ENCODE measurements at regions not wholly inside any gene's neighbourhood (a gene's known extent, or its start where the extent isn't known, plus 50 kb on each side); places are given as distances from the start of the nearest gene placed in this dataset.
A peak's percentile ranks its signal among the peaks of the same experiment; 100 is the strongest.

DNA sequence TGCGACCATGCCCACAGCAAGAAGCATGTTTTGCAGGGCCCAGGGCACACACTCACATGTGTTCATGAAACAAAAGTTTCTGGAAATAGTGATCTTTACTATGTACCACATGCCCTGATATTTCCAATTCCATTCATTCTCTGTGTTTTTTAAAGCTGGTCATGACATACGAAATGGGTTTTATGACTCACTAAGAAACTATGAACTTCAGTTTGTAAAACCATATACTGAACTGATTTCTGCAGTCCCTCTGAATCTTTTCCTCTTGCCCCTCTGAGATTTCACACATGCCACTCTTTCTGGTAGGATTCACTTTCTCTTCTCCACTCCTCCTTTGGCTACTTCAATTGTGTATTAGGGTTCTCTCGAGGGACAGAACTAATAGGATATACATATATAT, 416.1 kb upstream of the TRPC7 start:
- no peak overlapping the region for H3K9ac ChIP-seq (ENCODE audit: insufficient read depth in 1 of 2, low read length in 2 of 2)
- 76 to 84% methylated on average over 3 of the region's 3 CpGs for WGBS, 2 donors
- TF ChIP-seq, protein P1, sequence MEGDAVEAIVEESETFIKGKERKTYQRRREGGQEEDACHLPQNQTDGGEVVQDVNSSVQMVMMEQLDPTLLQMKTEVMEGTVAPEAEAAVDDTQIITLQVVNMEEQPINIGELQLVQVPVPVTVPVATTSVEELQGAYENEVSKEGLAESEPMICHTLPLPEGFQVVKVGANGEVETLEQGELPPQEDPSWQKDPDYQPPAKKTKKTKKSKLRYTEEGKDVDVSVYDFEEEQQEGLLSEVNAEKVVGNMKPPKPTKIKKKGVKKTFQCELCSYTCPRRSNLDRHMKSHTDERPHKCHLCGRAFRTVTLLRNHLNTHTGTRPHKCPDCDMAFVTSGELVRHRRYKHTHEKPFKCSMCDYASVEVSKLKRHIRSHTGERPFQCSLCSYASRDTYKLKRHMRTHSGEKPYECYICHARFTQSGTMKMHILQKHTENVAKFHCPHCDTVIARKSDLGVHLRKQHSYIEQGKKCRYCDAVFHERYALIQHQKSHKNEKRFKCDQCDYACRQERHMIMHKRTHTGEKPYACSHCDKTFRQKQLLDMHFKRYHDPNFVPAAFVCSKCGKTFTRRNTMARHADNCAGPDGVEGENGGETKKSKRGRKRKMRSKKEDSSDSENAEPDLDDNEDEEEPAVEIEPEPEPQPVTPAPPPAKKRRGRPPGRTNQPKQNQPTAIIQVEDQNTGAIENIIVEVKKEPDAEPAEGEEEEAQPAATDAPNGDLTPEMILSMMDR (IDR thresholded peaks at IDR 0.05; ENCODE audit: control extremely low read depth, extremely low read depth) = no peak
- no peak overlapping the region for H3K4me3 ChIP-seq
- H3K27me3 ChIP-seq (ENCODE audit: control insufficient read depth in 3 of 3, insufficient read depth in 3 of 3, low read length in 2 of 3) = peaks cover 0 to 2% (median 0%) of the 10 kb centered on the region in 3 donors
- no peak for ATAC-seq (ENCODE audit: insufficient read depth, low FRiP score)
- H3K4me1 ChIP-seq (ENCODE audit: control insufficient read depth in 5 of 5, insufficient read depth in 5 of 5, low read length in 5 of 5) = no peaks in the 10 kb centered on the region
- DNase-seq = no peak
- no peaks in the 10 kb centered on the region for H3K36me3 ChIP-seq (ENCODE audit: control insufficient read depth in 4 of 4, insufficient read depth in 4 of 4, low read length in 4 of 4)
- no peaks in the 10 kb centered on the region for H3K9me3 ChIP-seq (ENCODE audit: control insufficient read depth in 4 of 4, insufficient read depth in 3 of 4, low read length in 3 of 4)
- H3K27ac ChIP-seq (ENCODE audit: low read depth in 1 of 2, low read length in 1 of 2) = no peak overlapping the region

DNA sequence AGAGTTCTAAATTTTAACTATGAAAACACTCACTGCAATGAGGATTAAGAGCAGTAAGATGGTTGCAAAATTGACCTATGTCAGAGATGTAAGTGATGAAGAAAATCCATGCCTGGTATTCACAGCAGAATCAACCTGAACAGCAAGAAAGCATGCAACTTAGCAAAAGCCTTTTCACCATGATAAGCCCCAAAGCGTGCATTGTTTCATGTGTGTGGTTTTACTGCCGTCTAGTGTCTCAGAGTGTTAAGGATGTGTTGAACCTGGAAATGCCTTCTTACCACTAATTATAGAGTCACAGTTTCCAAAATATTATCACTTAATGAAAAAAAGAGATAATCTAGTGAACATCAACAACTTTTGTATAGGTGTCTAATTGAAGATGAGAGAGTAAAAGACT, 415.2 kb upstream of the TRPC7 start:
- TF ChIP-seq, protein P1 (IDR thresholded peaks at IDR 0.05; ENCODE audit: control extremely low read depth, extremely low read depth) = no peak
- H3K4me3 ChIP-seq = no peak overlapping the region
- ATAC-seq (ENCODE audit: insufficient read depth, low FRiP score) (no peak), DNase-seq (peak in 1 of 3 donors; percentile 3)
- no peaks in the 10 kb centered on the region for H3K36me3 ChIP-seq (ENCODE audit: control insufficient read depth in 4 of 4, insufficient read depth in 4 of 4, low read length in 4 of 4)
- H3K27me3 ChIP-seq (ENCODE audit: control insufficient read depth in 3 of 3, insufficient read depth in 3 of 3, low read length in 2 of 3) = peaks cover 0 to 2% (median 0%) of the 10 kb centered on the region in 3 donors
- H3K4me1 ChIP-seq (ENCODE audit: control insufficient read depth in 5 of 5, insufficient read depth in 5 of 5, low read length in 5 of 5) = no peaks in the 10 kb centered on the region
- no peak overlapping the region for H3K27ac ChIP-seq (ENCODE audit: low read depth in 1 of 2, low read length in 1 of 2)
- 53 to 67% methylated on average over 2 of the region's 2 CpGs for WGBS, 2 donors
- H3K9ac ChIP-seq (ENCODE audit: insufficient read depth in 1 of 2, low read length in 2 of 2) = no peak overlapping the region
- no peaks in the 10 kb centered on the region for H3K9me3 ChIP-seq (ENCODE audit: control insufficient read depth in 4 of 4, insufficient read depth in 3 of 4, low read length in 3 of 4)

DNA sequence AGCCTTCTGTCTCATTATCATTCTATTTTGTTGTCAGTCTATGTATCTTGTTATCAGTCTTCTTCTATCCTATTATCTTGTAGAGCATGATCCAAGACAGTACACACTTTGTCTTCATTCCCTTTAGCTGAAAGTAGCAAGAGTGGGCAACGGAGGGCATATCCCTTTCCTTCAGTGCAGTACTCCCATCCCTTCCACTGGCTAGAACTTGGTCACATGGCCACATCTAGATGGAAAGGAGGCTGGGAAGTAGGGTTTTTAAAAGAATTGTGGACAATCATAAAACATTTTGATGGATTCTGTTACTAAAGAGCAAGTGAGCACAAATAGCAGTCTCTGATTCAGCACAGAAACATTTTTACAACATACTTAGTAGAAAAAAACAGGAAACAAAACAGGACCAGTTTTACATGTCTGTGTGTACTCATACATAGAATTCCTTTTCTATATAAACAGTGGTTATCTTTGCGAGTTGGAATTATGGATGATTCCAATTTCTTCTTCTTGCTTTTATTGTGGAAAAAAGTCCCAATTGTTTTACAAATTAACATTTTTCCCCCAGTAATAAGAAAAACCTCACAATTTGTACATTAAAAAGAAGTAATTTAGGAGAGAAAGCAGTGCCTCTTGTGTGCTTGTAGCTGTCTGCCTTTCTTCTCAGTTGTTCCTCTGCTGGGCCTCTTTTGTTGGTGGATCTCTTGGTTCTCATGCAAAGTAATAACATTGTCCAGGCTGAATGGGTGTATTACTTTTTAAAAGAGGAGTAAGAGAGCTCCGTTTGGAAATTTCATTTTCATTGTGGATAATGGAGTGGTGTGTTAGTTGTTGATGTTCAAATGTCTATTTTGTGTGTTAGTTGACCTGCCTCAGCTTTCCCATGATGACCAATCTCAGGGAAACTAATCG, 410.9 kb upstream of the TRPC7 start:
- no peak overlapping the region for H3K27ac ChIP-seq (ENCODE audit: low read depth in 1 of 2, low read length in 1 of 2)
- ATAC-seq (ENCODE audit: insufficient read depth, low FRiP score) (no peak), DNase-seq (no peak)
- no peaks in the 10 kb centered on the region for H3K4me1 ChIP-seq (ENCODE audit: control insufficient read depth in 5 of 5, insufficient read depth in 5 of 5, low read length in 5 of 5)
- H3K27me3 ChIP-seq (ENCODE audit: control insufficient read depth in 3 of 3, insufficient read depth in 3 of 3, low read length in 2 of 3) = peaks cover 0 to 2% (median 0%) of the 10 kb centered on the region in 3 donors
- TF ChIP-seq, protein P1 (IDR thresholded peaks at IDR 0.05; ENCODE audit: control extremely low read depth, extremely low read depth) = no peak
- H3K9me3 ChIP-seq (ENCODE audit: control insufficient read depth in 4 of 4, insufficient read depth in 3 of 4, low read length in 3 of 4) = no peaks in the 10 kb centered on the region
- no peak overlapping the region for H3K9ac ChIP-seq (ENCODE audit: insufficient read depth in 1 of 2, low read length in 2 of 2)
- WGBS, 2 donors = 72 to 75% methylated on average over 4 of the region's 4 CpGs
- H3K4me3 ChIP-seq = no peak overlapping the region
- H3K36me3 ChIP-seq (ENCODE audit: control insufficient read depth in 4 of 4, insufficient read depth in 4 of 4, low read length in 4 of 4) = no peaks in the 10 kb centered on the region
